Glutamatergic neuron (in vitro differentiated cells): ENCODE measurements at regions not wholly inside any gene's neighbourhood (a gene's known extent, or its start where the extent isn't known, plus 50 kb on each side); places are given as distances from the start of the nearest gene placed in this dataset.
"Not testable (repeated sequence)": the region's sequence is repeated elsewhere in the genome, so short reads cannot be mapped to it uniquely, and the experiment has no call there.

Source experiments
- DNase-seq: peaks from one replicate; pipeline ENCODE4 v3.0.0; 2022
- H3K27ac Mint-ChIP-seq: one replicate; pipeline ENCODE4 v1.8.0; 2020; ENCODE audit warnings: mild to moderate bottlenecking, mixed read lengths, inconsistent platforms; ENCODE audit not compliant: unreplicated experiment
- H3K27me3 Mint-ChIP-seq: one replicate; pipeline ENCODE4 v1.8.0; 2020; ENCODE audit warnings: mild to moderate bottlenecking, moderate library complexity, mixed read lengths, inconsistent platforms; ENCODE audit not compliant: unreplicated experiment
- H3K36me3 Mint-ChIP-seq: one replicate; pipeline ENCODE4 v1.8.0; 2020; ENCODE audit warnings: mild to moderate bottlenecking, mixed read lengths, inconsistent platforms; ENCODE audit not compliant: unreplicated experiment
- H3K4me1 Mint-ChIP-seq: one replicate; pipeline ENCODE4 v1.8.0; 2020; ENCODE audit warnings: mild to moderate bottlenecking, low read depth, mixed read lengths, inconsistent platforms; ENCODE audit not compliant: unreplicated experiment
- H3K4me3 Mint-ChIP-seq: one replicate; pipeline ENCODE4 v1.8.0; 2020; ENCODE audit warnings: mild to moderate bottlenecking, mixed read lengths, inconsistent platforms; ENCODE audit not compliant: unreplicated experiment
- H3K9me3 Mint-ChIP-seq: one replicate; pipeline ENCODE4 v1.8.0; 2020; ENCODE audit warnings: mild to moderate bottlenecking, moderate library complexity, mixed read lengths, inconsistent platforms; ENCODE audit not compliant: unreplicated experiment
- TF ChIP-seq, protein P1 (sequence below): fragments of 200-600 bp; sonication (generic); IDR thresholded peaks from one replicate; pipeline ENCODE4 v1.5.0; 2021; ENCODE audit not compliant: partially characterized antibody, unreplicated experiment

DNA sequence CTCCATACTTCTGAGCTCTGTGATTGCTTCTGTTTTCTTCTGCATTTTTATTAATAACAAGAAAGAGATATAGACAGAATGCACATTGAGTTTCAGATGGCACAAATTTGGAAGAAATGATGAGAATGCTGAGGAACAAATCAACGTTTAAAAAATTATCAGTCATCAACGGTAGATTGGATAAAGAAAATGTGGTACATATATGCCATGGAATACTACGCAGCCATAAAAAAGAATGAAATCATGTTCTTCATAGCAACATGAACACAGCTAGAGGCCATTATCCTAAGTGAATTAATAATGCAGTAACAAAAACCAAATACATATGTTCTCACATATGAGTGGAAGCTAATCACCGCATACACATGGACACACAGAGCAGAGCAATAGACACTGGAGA is 81.8 kb downstream of the DUSP6 start:
- H3K9me3 Mint-ChIP-seq: peaks cover 6% of the 10 kb centered on the region
- no peak for DNase-seq

DNA sequence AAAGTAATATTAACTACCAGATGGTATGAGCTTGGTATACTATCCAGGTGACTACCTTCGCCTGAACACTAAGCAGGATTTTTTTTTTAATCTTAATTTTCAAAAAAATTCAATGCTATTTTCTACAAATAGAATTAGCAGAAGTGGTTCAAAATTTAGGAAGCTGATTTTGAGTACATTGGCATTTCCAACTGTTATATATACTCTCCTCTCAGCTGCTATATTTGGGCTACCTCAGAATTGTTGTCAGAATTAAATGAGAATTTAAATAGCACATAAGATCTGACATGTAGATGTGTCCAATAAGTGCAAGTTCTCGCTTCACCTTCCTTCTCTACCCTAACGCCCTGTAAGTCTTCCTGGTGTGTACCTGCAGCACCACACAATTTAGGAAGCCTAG is 83.1 kb downstream of the DUSP6 start:
- peaks cover 6% of the 10 kb centered on the region for H3K9me3 Mint-ChIP-seq

More for the DNA sequence above, 81.8 kb downstream of the DUSP6 start:
- H3K27me3 Mint-ChIP-seq: no peaks in the 10 kb centered on the region
- H3K4me1 Mint-ChIP-seq: no peaks in the 10 kb centered on the region
- no peak overlapping the region for H3K27ac Mint-ChIP-seq
- H3K36me3 Mint-ChIP-seq: peaks cover 5% of the 10 kb centered on the region
- TF ChIP-seq, protein P1, sequence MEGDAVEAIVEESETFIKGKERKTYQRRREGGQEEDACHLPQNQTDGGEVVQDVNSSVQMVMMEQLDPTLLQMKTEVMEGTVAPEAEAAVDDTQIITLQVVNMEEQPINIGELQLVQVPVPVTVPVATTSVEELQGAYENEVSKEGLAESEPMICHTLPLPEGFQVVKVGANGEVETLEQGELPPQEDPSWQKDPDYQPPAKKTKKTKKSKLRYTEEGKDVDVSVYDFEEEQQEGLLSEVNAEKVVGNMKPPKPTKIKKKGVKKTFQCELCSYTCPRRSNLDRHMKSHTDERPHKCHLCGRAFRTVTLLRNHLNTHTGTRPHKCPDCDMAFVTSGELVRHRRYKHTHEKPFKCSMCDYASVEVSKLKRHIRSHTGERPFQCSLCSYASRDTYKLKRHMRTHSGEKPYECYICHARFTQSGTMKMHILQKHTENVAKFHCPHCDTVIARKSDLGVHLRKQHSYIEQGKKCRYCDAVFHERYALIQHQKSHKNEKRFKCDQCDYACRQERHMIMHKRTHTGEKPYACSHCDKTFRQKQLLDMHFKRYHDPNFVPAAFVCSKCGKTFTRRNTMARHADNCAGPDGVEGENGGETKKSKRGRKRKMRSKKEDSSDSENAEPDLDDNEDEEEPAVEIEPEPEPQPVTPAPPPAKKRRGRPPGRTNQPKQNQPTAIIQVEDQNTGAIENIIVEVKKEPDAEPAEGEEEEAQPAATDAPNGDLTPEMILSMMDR: no peak
- no peak overlapping the region for H3K4me3 Mint-ChIP-seq

DNA sequence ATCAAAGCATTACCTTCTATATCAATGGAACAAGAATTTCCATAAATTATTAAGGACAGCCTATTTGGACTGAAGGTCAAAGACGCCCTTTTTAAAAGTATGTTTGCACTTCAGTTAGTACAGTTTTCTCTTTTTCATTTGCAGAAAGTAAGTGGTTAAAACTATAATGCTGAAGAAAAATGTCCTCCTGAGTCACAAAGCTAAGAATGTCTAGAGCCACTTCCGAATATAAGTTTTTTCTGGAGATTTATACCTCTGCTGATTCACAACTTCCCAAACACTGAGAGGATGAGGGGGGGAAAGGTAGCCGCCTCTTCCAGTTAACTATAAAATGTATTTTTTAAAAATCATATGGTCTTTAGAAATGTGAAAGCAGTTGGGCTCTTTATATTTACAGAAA is 84.9 kb downstream of the DUSP6 start:
- Mint-ChIP-seq H3K27ac (no peak overlapping the region), H3K9me3 (peaks cover 4% of the 10 kb centered on the region), H3K27me3 (no peaks in the 10 kb centered on the region), H3K36me3 (peaks cover 5% of the 10 kb centered on the region), H3K4me1 (peaks cover 17% of the 10 kb centered on the region), H3K4me3 (no peak overlapping the region)
- DNase-seq: no peak
- TF ChIP-seq, protein P1: no peak

More for the DNA sequence above, 83.1 kb downstream of the DUSP6 start:
- TF ChIP-seq, protein P1: no peak
- Mint-ChIP-seq H3K27ac (no peak overlapping the region), H3K4me3 (no peak overlapping the region), H3K27me3 (no peaks in the 10 kb centered on the region), H3K4me1 (peaks cover under 1% of the 10 kb centered on the region), H3K36me3 (peaks cover 5% of the 10 kb centered on the region)
- no peak for DNase-seq

DNA sequence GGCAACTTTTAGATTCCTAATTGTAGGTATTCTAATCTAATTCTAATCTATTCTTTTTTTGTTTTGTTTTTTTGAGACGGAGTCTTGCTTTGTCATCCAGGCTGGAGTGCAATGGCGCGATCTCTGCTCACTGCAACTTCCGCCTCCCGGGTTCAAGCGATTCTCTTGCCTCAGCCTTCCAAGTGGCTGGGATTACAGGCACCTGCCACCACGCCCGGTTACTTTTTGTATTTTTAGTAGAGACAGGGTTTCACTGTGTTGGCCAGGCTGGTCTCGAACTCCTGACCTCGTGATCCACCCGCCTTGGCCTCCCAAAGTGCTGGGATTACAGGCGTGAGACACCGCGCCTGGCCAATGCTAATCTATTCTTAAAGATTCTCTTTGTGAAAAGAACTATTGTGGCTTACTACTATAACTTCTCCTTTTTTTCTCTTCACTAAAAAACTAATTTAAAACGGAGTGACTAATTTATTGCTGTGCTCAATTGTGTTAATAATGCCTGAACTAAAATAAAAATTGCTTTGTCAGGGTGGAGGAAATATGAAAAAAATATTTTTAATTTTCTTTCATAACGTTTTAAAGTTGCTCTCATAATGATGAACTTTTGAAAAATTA is 85.6 kb downstream of the DUSP6 start:
- not testable (repeated sequence) for H3K27ac Mint-ChIP-seq, H3K36me3 Mint-ChIP-seq, H3K9me3 Mint-ChIP-seq, H3K27me3 Mint-ChIP-seq, H3K4me3 Mint-ChIP-seq, DNase-seq
- H3K4me1 Mint-ChIP-seq: peaks cover 17% of the 10 kb centered on the region

DNA sequence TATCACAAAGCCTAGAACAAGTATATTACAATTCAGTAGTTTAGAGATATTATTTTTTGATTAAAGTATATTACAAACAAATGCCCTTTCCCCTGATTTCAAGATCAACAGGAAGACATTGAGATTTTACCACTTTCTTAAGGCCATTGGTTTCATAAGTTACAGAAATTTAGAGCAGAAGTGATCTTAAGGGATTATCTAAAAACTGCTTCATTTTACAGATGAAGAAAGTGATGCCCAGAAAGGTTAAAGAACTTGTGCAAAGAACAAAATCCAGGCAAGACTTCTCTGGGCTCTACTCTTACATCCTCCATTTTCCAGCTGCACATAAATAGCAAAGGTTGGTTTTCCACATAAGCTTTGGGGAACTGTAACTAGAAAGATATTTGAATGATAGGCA is 87.5 kb downstream of the DUSP6 start:
- H3K4me3 Mint-ChIP-seq: no peak overlapping the region
- H3K27me3 Mint-ChIP-seq: no peaks in the 10 kb centered on the region
- DNase-seq: no peak

More for the DNA sequence above, 87.5 kb downstream of the DUSP6 start:
- Mint-ChIP-seq H3K36me3 (no peaks in the 10 kb centered on the region), H3K27ac (no peak overlapping the region), H3K4me1 (peaks cover 19% of the 10 kb centered on the region), H3K9me3 (peaks cover 2% of the 10 kb centered on the region)
- TF ChIP-seq, protein P1: no peak
